ENCODE measurements at regions not wholly inside any gene's neighbourhood (a gene's known extent, or its start where the extent isn't known, plus 50 kb on each side); places are given as distances from the start of the nearest gene placed in this dataset.

DNA sequence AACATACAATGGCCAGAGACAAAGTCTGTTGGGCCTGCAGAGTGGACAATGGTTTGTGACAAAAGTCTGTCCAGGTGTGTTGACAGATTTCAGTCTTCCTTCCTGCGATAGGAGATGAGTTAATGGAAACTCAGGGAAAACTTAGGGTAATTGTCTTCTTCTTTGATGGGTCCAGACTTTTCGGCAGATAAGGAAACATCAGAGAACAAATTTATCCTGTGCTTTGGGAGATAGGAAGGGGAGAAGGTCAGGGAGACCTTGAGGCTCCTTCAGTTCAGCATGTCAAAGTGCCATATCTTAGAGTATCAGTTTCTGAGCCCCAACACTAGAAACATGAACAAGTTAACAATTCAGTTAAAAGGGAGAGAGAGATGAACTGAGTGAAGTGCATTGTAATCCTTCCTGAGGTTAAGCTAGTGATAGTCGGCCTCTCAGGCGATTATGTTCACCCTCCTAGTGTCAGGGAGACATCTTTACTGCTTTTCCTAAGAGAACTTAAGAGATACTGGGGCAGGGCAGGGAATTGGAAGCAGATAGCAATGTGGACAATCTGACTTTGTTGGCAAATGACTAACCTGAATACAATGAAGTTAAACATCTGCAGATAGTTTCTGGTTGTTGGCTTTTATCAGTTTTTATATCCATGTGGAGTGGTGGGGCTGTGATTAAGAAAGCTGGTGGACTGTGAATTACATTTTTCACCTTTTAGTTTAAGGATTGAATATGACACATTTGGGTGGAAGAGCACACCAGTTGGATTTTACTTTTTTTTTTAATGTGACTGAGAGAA lies 248.8 kb upstream of the FN1 start:
- TF ChIP-seq, protein P1, sequence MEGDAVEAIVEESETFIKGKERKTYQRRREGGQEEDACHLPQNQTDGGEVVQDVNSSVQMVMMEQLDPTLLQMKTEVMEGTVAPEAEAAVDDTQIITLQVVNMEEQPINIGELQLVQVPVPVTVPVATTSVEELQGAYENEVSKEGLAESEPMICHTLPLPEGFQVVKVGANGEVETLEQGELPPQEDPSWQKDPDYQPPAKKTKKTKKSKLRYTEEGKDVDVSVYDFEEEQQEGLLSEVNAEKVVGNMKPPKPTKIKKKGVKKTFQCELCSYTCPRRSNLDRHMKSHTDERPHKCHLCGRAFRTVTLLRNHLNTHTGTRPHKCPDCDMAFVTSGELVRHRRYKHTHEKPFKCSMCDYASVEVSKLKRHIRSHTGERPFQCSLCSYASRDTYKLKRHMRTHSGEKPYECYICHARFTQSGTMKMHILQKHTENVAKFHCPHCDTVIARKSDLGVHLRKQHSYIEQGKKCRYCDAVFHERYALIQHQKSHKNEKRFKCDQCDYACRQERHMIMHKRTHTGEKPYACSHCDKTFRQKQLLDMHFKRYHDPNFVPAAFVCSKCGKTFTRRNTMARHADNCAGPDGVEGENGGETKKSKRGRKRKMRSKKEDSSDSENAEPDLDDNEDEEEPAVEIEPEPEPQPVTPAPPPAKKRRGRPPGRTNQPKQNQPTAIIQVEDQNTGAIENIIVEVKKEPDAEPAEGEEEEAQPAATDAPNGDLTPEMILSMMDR (IDR thresholded peaks at IDR 0.05), result no peak
- H3K9me3 Mint-ChIP-seq, result peaks cover 15% of the 10 kb centered on the region
- H3K36me3 Mint-ChIP-seq (ENCODE audit: low read depth), result no peaks in the 10 kb centered on the region
- no peak overlapping the region for H3K4me3 Mint-ChIP-seq
- H3K4me1 Mint-ChIP-seq, result peaks cover 28% of the 10 kb centered on the region
- peak overlapping the region; percentile 33 for H3K27ac Mint-ChIP-seq
- no peak for DNase-seq
- no peaks in the 10 kb centered on the region for H3K27me3 Mint-ChIP-seq (ENCODE audit: low read depth, poor library complexity)

DNA sequence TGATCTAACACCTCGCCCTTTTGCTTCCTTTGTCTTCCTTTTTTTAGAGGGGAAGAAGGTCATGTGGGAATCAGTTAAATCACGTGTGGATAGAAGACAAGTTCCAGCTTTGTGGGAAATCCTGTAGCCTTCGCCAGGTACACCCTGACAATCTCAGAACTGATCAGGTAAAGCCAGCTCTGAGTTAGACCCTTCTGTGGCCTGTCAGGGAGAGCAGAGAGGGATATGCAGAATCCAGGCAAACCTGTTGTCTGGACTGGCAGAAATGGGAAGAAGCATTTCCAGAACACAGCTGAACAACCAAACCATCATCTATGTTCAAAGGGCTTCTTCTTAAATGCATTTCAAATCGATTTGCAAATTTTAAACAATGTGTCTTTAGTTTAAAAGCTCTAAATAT lies 247.4 kb upstream of the FN1 start:
- DNase-seq, result no peak
- TF ChIP-seq, protein P1 (IDR thresholded peaks at IDR 0.05), result no peak
- Mint-ChIP-seq H3K27me3 (ENCODE audit: low read depth, poor library complexity) (no peaks in the 10 kb centered on the region), H3K4me1 (peaks cover 28% of the 10 kb centered on the region), H3K27ac (no peak overlapping the region), H3K4me3 (no peak overlapping the region), H3K9me3 (peaks cover 15% of the 10 kb centered on the region), H3K36me3 (ENCODE audit: low read depth) (no peaks in the 10 kb centered on the region)

DNA sequence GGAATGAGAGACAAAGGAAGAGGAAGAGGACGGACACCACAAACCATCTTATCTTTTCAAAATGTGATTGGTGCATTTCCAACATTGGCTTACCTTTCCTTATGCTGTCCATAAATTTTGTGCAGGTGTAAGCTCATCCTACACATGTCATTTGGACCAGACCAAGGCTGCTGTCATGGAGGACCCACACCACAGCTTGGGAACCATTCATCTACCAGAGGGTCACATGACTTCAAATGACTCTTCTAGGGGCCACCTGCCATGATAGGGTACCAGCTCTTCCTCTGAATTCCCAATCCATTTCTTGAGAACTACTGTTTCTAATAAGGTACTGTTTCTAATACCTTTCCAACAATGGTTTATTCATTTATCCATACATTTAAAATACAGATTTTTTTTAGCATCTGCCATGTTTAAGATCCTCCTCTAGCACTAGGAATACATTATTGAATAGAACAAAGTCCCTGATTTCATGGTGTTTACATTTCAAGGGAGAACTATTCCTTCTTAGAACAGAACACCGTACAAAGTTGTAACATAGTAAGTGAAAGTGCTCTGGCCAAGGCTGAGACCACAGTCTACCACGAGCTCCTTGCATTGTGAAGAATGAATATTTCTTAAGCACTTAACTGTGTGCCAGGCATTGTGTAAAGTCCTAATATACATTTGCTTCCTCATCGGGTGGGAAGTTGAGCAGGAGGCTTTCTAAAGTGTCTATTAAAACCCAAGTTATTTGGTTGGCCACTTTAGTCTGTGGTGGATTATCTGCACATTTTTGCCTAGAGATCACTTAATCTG lies 246.1 kb upstream of the FN1 start:
- DNase-seq, result no peak
- Mint-ChIP-seq H3K9me3 (peaks cover 15% of the 10 kb centered on the region), H3K27ac (no peak overlapping the region), H3K4me1 (peaks cover 28% of the 10 kb centered on the region), H3K36me3 (ENCODE audit: low read depth) (no peaks in the 10 kb centered on the region), H3K4me3 (no peak overlapping the region), H3K27me3 (ENCODE audit: low read depth, poor library complexity) (no peaks in the 10 kb centered on the region)
- TF ChIP-seq, protein P1 (IDR thresholded peaks at IDR 0.05), result no peak

DNA sequence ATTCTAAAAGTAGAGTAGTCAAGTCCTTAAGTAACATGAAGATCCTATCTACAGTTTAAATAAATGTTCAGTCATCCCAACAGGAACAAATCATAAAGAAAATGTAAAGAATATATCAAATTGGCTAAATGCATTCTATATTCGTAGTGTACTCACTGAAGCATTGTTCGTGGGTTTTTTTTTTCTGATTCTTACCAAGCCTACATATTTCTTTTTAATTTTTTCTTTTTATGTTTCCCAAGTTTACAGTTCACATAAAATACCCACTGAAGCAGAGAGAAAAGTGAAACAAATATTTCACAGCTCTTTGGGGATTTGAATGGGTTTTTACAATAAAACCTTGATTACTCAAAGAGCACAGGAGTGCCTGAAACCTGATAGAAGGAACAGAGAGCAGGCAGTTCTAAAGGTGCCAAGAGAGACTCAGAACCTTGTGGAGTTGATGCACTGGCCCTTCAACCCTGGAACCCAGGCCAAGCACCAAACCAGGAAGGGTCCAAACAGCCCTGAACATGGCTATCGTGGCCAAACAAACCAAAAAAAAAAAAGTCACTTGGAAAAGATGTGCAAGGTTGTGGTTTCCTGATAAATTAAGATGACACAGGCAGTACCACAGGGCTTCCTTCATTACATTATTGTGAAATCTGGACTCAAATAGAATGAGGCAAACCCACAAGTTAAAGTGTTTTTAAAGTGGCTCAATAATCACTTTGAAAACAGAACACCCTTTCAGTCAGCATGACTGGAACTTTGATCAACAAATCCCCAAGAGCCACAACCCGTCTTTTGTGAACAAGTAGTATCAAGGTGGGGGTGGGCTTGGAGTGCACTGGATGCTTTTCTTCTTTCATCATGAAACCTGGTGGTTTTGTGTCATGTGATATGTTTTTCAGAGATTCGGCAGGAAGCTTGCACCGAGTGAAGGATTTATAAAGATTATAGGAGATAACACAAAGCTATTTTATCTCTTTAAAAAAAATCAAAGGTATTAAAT lies 245.0 kb upstream of the FN1 start:
- H3K27ac Mint-ChIP-seq, result peak overlapping the region; percentile 54
- H3K9me3 Mint-ChIP-seq, result peaks cover 15% of the 10 kb centered on the region
- TF ChIP-seq, protein P1 (IDR thresholded peaks at IDR 0.05), result no peak
- H3K4me3 Mint-ChIP-seq, result no peak overlapping the region
- H3K36me3 Mint-ChIP-seq (ENCODE audit: low read depth), result no peaks in the 10 kb centered on the region
- H3K4me1 Mint-ChIP-seq, result peaks cover 28% of the 10 kb centered on the region
- no peaks in the 10 kb centered on the region for H3K27me3 Mint-ChIP-seq (ENCODE audit: low read depth, poor library complexity)
- no peak for DNase-seq

DNA sequence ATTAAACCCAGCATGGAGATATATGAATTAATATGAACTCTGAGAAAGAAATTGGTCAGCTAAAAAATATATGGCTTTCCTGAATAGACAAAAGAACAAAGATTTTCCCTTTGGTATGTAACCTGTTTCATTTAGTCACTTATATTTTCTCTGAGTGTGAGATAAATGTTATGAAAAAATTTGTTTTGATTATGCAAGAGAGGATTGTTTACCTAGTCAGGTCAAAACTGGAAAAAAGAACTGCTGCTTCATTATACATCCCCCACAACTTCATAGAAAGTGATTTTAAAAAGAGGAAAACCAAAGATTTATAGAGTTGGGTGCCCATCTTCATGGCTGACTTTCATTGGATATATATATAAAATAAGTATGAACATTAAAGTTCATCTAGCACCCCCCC lies 242.2 kb upstream of the FN1 start:
- peak overlapping the region; percentile 19 for H3K27ac Mint-ChIP-seq
- no peak overlapping the region for H3K4me3 Mint-ChIP-seq
- TF ChIP-seq, protein P1 (IDR thresholded peaks at IDR 0.05), result no peak
- peaks cover 16% of the 10 kb centered on the region for H3K4me1 Mint-ChIP-seq
- no peaks in the 10 kb centered on the region for H3K36me3 Mint-ChIP-seq (ENCODE audit: low read depth)
- peaks cover 15% of the 10 kb centered on the region for H3K9me3 Mint-ChIP-seq
- no peaks in the 10 kb centered on the region for H3K27me3 Mint-ChIP-seq (ENCODE audit: low read depth, poor library complexity)
- DNase-seq, result no peak

All from nephron progenitor cell (in vitro differentiated cells).